ENCODE measurements at regions not wholly inside any gene's neighbourhood (a gene's known extent, or its start where the extent isn't known, plus 50 kb on each side); places are given as distances from the start of the nearest gene placed in this dataset.

- DNase-seq = no peak
- Histone ChIP-seq H3K36me3 (replicated peaks in 1 of 2) (no peaks in the 10 kb centered on the region), H3K27ac (no peak overlapping the region), H3K27me3 (no peaks in the 10 kb centered on the region), H3K4me1 (replicated peaks in 1 of 2) (peaks cover 0 to 3% of the 10 kb centered on the region in 2 donors), H3K9me3 (replicated peaks in 1 of 3) (peaks cover 0 to 5% (median 0%) of the 10 kb centered on the region in 3 donors), H3K4me3 (no peak overlapping the region)
- intact Hi-C loops (cut with DNase I) = no loop called here
- no peak for TF ChIP-seq CTCF (IDR thresholded peaks at IDR 0.05)
- TF ChIP-seq POLR2A (IDR thresholded peaks at IDR 0.05) = no peak
- 90 to 94% (median 92%) methylated on average over 4 of the region's 4 CpGs for WGBS, 4 donors
Measured at GRCh38 chr2:196367633-196368032, 196.3 kb upstream of the STK17B start.

GRCh38 chr2:196368546-196369225, 197.3 kb upstream of the STK17B start:
- 90 to 99% (median 95%) methylated on average over 2 of the region's 2 CpGs for WGBS, 4 donors
- Histone ChIP-seq H3K4me1 (replicated peaks in 1 of 2) (peaks cover 0 to 12% of the 10 kb centered on the region in 2 donors), H3K27me3 (no peaks in the 10 kb centered on the region), H3K9me3 (replicated peaks in 1 of 3) (peaks cover 0 to 5% (median 0%) of the 10 kb centered on the region in 3 donors), H3K36me3 (replicated peaks in 1 of 2) (no peaks in the 10 kb centered on the region), H3K27ac (no peak overlapping the region), H3K4me3 (no peak overlapping the region)
- TF ChIP-seq POLR2A (IDR thresholded peaks at IDR 0.05) = no peak
- TF ChIP-seq CTCF (IDR thresholded peaks at IDR 0.05) = no peak
- intact Hi-C loops (cut with DNase I) = no loop called here
- no peak for DNase-seq

- no peaks in the 10 kb centered on the region for H3K27me3 ChIP-seq
- WGBS, 4 donors = 83 to 95% (median 89%) methylated on average over 1 of the region's 1 CpG; no CpG with 5 or more reads in 1 of the 4 donors
- H3K4me1 ChIP-seq (replicated peaks in 1 of 2) = peaks cover 0 to 12% of the 10 kb centered on the region in 2 donors
- H3K4me3 ChIP-seq = no peak overlapping the region
- TF ChIP-seq CTCF (IDR thresholded peaks at IDR 0.05) = no peak
- no peak for TF ChIP-seq POLR2A (IDR thresholded peaks at IDR 0.05)
- no peak for DNase-seq
- peaks cover 0 to 5% (median 0%) of the 10 kb centered on the region in 3 donors for H3K9me3 ChIP-seq (replicated peaks in 1 of 3)
- no peak overlapping the region for H3K27ac ChIP-seq
- intact Hi-C loops (cut with DNase I) = no loop called here
- H3K36me3 ChIP-seq (replicated peaks in 1 of 2) = no peaks in the 10 kb centered on the region
Measured at GRCh38 chr2:196369967-196370366, 198.6 kb upstream of the STK17B start.

GRCh38 chr2:196370381-196370780, 199.0 kb upstream of the STK17B start:
- Histone ChIP-seq H3K9me3 (replicated peaks in 1 of 3) (peaks cover 0 to 5% (median 0%) of the 10 kb centered on the region in 3 donors), H3K4me1 (replicated peaks in 1 of 2) (peaks cover 0 to 12% of the 10 kb centered on the region in 2 donors), H3K36me3 (replicated peaks in 1 of 2) (no peaks in the 10 kb centered on the region), H3K27ac (no peak overlapping the region), H3K4me3 (no peak overlapping the region), H3K27me3 (no peaks in the 10 kb centered on the region)
- intact Hi-C loops (cut with DNase I) = no loop called here
- WGBS, 4 donors = 95 to 100% (median 98%) methylated on average over 1 of the region's 1 CpG; no CpG with 5 or more reads in 1 of the 4 donors
- DNase-seq = no peak
- no peak for TF ChIP-seq POLR2A (IDR thresholded peaks at IDR 0.05)
- TF ChIP-seq CTCF (IDR thresholded peaks at IDR 0.05) = no peak

All from adrenal gland (tissue), 9 donors.